Endodermal cell (in vitro differentiated cells): ENCODE measurements at regions not wholly inside any gene's neighbourhood (a gene's known extent, or its start where the extent isn't known, plus 50 kb on each side); places are given as distances from the start of the nearest gene placed in this dataset.

ENCODE experiments used
- DNase-seq: peaks from one replicate; pipeline ENCODE4 v3.0.0-alpha.2; 2017
- H3K27ac ChIP-seq: 2 replicates; pipeline ENCODE4 v1.5.1; 2013; ENCODE audit warnings: mild to moderate bottlenecking, low read depth, low read length, moderate library complexity
- H3K27me3 ChIP-seq: 2 replicates; pipeline ENCODE4 v1.6.1; 2013; ENCODE audit warnings: mild to moderate bottlenecking, low read length, moderate library complexity; ENCODE audit not compliant: insufficient read depth, control insufficient read depth, poor library complexity, severe bottlenecking
- H3K36me3 ChIP-seq: 2 replicates; pipeline ENCODE4 v1.7.0; 2013; ENCODE audit warnings: mild to moderate bottlenecking, low read length, moderate library complexity; ENCODE audit not compliant: control insufficient read depth, insufficient read depth
- H3K4me1 ChIP-seq: one replicate; pipeline ENCODE4 v1.7.0; 2013; ENCODE audit warnings: low read length; ENCODE audit not compliant: control insufficient read depth, insufficient read depth
- H3K4me3 ChIP-seq: 2 replicates; pipeline ENCODE4 v1.5.1; 2013; ENCODE audit warnings: mild to moderate bottlenecking, low read length, moderate library complexity
- H3K9ac ChIP-seq: 2 replicates; pipeline ENCODE4 v1.6.1; 2013; ENCODE audit warnings: mild to moderate bottlenecking, low read length, moderate library complexity; ENCODE audit not compliant: poor library complexity, severe bottlenecking; ENCODE audit errors: extremely low read depth
- H3K9me3 ChIP-seq: 2 replicates; pipeline ENCODE4 v1.6.1; 2013; ENCODE audit warnings: mild to moderate bottlenecking, low read length, moderate library complexity; ENCODE audit not compliant: control insufficient read depth
- H3K27ac Mint-ChIP-seq: 2 replicates; pipeline ENCODE4 v1.8.0; 2020; ENCODE audit warnings: mixed read lengths
- H3K27me3 Mint-ChIP-seq: 2 replicates; pipeline ENCODE4 v1.8.0; 2021; ENCODE audit warnings: mild to moderate bottlenecking, mixed read lengths; ENCODE audit not compliant: insufficient read depth
- H3K36me3 Mint-ChIP-seq: 2 replicates; pipeline ENCODE4 v1.8.0; 2020; ENCODE audit warnings: low read depth, mixed read lengths
- H3K4me1 Mint-ChIP-seq: 2 replicates; pipeline ENCODE4 v1.8.0; 2020; ENCODE audit warnings: mixed read lengths
- H3K4me3 Mint-ChIP-seq: 2 replicates; pipeline ENCODE4 v1.8.0; 2020; ENCODE audit warnings: mild to moderate bottlenecking, moderate library complexity, mixed read lengths
- H3K9me3 Mint-ChIP-seq: 2 replicates; pipeline ENCODE4 v1.8.0; 2020; ENCODE audit warnings: mild to moderate bottlenecking, mixed read lengths
- WGBS, 2 experiments: methylation state at CpG; one replicate each; pipeline versions ENCODE4 v1.1.5 to v1.1.7; 2013; ENCODE audit warnings: missing lambda C conversion rate in 2 of 2, mixed read lengths in 1 of 2; ENCODE audit not compliant: insufficient coverage in 1 of 2, insufficient read length in 1 of 2; 5-methylcytosine and 5-hydroxymethylcytosine counted together
- TF ChIP-seq, protein P1 (sequence below): fragments of 200-600 bp; sonication (generic); conservative IDR thresholded peaks from 2 replicates; pipeline ENCODE4 v1.5.0; 2021; ENCODE audit warnings: antibody characterized with exemption, mild to moderate bottlenecking

DNA sequence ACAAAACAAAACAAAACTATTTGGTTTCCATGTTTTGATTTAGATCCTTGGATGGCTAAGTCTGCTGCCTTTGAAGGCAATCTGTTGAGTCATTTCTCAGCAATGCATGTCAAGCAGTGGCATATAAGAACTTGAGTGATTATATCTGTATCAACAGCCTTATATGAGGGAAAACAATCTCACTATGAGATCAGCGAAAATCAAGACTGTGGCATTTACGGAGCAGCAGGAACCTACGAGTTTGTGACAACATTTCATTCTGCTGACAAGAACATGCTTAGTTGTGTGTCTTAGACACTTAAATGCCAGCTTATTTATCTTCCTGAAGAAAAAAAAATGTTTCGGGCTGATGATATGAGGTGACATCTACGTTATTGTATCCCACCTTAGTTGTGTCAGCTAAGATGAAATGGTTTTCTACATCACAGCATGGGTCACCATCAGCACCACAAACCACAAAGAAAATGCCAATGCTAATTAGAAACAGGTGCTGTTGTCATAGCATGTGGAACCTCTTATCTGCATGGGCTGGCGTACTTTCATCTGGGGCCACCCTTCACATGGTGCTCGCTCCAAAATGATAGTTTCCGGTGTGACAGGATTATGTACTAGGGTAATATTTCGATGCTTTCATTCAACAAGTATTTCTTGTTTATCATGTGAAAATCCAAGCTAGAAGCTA is 1085.5 kb downstream of the SORCS1 start:
- no peaks in the 10 kb centered on the region for H3K4me1 ChIP-seq
- TF ChIP-seq, protein P1, sequence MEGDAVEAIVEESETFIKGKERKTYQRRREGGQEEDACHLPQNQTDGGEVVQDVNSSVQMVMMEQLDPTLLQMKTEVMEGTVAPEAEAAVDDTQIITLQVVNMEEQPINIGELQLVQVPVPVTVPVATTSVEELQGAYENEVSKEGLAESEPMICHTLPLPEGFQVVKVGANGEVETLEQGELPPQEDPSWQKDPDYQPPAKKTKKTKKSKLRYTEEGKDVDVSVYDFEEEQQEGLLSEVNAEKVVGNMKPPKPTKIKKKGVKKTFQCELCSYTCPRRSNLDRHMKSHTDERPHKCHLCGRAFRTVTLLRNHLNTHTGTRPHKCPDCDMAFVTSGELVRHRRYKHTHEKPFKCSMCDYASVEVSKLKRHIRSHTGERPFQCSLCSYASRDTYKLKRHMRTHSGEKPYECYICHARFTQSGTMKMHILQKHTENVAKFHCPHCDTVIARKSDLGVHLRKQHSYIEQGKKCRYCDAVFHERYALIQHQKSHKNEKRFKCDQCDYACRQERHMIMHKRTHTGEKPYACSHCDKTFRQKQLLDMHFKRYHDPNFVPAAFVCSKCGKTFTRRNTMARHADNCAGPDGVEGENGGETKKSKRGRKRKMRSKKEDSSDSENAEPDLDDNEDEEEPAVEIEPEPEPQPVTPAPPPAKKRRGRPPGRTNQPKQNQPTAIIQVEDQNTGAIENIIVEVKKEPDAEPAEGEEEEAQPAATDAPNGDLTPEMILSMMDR, result no peak
- H3K36me3 ChIP-seq, result no peaks in the 10 kb centered on the region
- H3K27ac Mint-ChIP-seq, result no peak overlapping the region
- DNase-seq, result no peak
- H3K36me3 Mint-ChIP-seq, result no peaks in the 10 kb centered on the region
- no peaks in the 10 kb centered on the region for H3K27me3 Mint-ChIP-seq
- H3K4me3 ChIP-seq, result no peak overlapping the region
- H3K4me1 Mint-ChIP-seq, result no peaks in the 10 kb centered on the region
- no peaks in the 10 kb centered on the region for H3K9me3 ChIP-seq
- H3K9me3 Mint-ChIP-seq, result no peaks in the 10 kb centered on the region
- H3K27ac ChIP-seq, result no peak overlapping the region
- 77 to 81% methylated on average over 8 to 9 of the region's 9 CpGs for WGBS, 2 experiments
- H3K4me3 Mint-ChIP-seq, result no peak overlapping the region
- H3K9ac ChIP-seq, result no peak overlapping the region
- H3K27me3 ChIP-seq, result no peaks in the 10 kb centered on the region

DNA sequence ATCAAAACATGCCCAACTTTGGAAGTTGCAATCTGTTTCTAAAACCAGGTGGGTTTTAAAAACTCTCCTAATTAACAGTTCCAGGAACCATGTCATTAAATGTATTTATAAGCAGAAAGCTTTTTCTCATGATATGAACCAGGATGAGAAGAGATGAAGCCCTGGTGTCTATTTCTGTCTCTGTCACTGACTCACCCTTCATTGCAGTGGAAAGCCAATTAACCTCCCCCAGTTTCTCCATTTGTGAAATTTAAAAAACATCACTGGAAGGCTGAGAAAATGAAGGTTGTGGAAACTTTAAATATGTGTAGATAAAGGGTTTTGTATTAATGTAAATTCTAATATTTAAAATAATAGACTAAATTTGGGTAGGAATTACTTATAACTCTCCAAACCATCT is 1088.0 kb downstream of the SORCS1 start:
- no peaks in the 10 kb centered on the region for H3K36me3 ChIP-seq
- TF ChIP-seq, protein P1, result no peak
- Mint-ChIP-seq H3K4me3 (no peak overlapping the region), H3K4me1 (peaks cover 7% of the 10 kb centered on the region), H3K27ac (no peak overlapping the region), H3K9me3 (peaks cover 10% of the 10 kb centered on the region), H3K27me3 (no peaks in the 10 kb centered on the region), H3K36me3 (no peaks in the 10 kb centered on the region)
- H3K4me1 ChIP-seq, result no peaks in the 10 kb centered on the region
- no peak for DNase-seq
- peaks cover 4% of the 10 kb centered on the region for H3K9me3 ChIP-seq
- H3K27ac ChIP-seq, result no peak overlapping the region
- no peak overlapping the region for H3K9ac ChIP-seq
- H3K4me3 ChIP-seq, result no peak overlapping the region
- H3K27me3 ChIP-seq, result no peaks in the 10 kb centered on the region

DNA sequence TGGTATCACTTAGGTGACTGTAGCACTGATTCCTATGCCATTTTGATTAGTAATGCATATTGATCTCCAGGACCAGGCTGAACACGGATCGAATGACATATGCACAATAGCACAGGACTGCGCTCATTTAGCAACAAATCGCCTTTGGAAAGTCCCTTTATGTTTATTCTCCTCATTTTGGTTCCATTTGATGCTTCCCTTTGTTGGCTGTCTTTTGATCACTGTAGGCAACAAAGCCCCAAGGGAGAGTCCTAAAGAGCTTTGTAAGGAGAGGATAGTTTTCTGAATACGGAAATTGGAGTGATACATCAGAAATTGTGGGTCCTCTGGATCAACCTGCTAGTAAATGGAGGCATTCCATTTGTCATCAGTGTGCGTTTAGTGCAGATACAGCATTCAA is 1111.4 kb downstream of the SORCS1 start:
- TF ChIP-seq, protein P1, result no peak
- no peak for DNase-seq
- Histone ChIP-seq H3K4me1 (no peaks in the 10 kb centered on the region), H3K4me3 (no peak overlapping the region), H3K9me3 (no peaks in the 10 kb centered on the region), H3K9ac (no peak overlapping the region), H3K27ac (no peak overlapping the region), H3K36me3 (no peaks in the 10 kb centered on the region), H3K27me3 (no peaks in the 10 kb centered on the region)
- Mint-ChIP-seq H3K4me1 (no peaks in the 10 kb centered on the region), H3K4me3 (no peak overlapping the region), H3K27ac (no peak overlapping the region), H3K9me3 (no peaks in the 10 kb centered on the region), H3K27me3 (no peaks in the 10 kb centered on the region), H3K36me3 (no peaks in the 10 kb centered on the region)
- WGBS, 2 experiments, result 65 to 92% methylated on average over 5 to 6 of the region's 6 CpGs
